OCI-LY1 (cell line): ENCODE measurements at regions not wholly inside any gene's neighbourhood (a gene's known extent, or its start where the extent isn't known, plus 50 kb on each side); places are given as distances from the start of the nearest gene placed in this dataset.

ENCODE experiments used
- EZH2 ChIP-seq: fragments of 200-600 bp; sonication (generic), shearing (Covaris generic); IDR thresholded peaks from 2 replicates; pipeline ENCODE4 v1.8.0; 2017; ENCODE audit warnings: borderline replicate concordance, mixed run types, mild to moderate bottlenecking, antibody characterized with exemption, low read length, moderate library complexity, mixed read lengths
- TF ChIP-seq, protein P1 (sequence below): fragments of 200-600 bp; sonication (generic), shearing (Covaris generic); IDR thresholded peaks from 2 replicates; pipeline ENCODE4 v1.5.1; 2017; ENCODE audit warnings: mild to moderate bottlenecking, antibody characterized with exemption, low read length, moderate library complexity, mixed read lengths

DNA sequence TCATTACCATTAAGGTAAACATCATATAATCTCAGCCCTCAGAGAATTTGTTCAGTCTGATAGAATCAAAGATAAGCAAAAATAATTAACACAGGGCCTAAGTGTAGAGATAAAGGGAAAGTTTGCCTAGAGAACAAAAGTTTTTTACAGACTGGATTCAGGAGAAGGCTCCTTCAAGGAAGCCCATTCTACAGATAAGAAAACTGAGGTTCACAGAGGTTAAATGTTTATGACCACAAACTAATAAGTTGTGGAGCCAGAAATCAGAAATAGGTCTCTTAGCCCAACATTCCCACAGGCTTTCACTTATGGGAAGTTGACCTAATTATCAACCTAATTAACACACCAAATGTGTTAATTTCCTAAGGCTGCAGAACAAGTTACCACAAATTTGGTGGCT, 110.7 kb downstream of the ZMAT3 start:
- TF ChIP-seq, protein P1, sequence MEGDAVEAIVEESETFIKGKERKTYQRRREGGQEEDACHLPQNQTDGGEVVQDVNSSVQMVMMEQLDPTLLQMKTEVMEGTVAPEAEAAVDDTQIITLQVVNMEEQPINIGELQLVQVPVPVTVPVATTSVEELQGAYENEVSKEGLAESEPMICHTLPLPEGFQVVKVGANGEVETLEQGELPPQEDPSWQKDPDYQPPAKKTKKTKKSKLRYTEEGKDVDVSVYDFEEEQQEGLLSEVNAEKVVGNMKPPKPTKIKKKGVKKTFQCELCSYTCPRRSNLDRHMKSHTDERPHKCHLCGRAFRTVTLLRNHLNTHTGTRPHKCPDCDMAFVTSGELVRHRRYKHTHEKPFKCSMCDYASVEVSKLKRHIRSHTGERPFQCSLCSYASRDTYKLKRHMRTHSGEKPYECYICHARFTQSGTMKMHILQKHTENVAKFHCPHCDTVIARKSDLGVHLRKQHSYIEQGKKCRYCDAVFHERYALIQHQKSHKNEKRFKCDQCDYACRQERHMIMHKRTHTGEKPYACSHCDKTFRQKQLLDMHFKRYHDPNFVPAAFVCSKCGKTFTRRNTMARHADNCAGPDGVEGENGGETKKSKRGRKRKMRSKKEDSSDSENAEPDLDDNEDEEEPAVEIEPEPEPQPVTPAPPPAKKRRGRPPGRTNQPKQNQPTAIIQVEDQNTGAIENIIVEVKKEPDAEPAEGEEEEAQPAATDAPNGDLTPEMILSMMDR, result no peak
- TF ChIP-seq EZH2, result no peak
